Mesendoderm (in vitro differentiated cells): ENCODE measurements at regions not wholly inside any gene's neighbourhood (a gene's known extent, or its start where the extent isn't known, plus 50 kb on each side); places are given as distances from the start of the nearest gene placed in this dataset.

Source experiments
- DNase-seq: peaks from one replicate; pipeline ENCODE4 v3.0.0; 2013
- H2AK5ac ChIP-seq: 2 replicates; pipeline ENCODE4 v1.6.1; 2013; ENCODE audit warnings: low read length, inconsistent platforms
- H2BK120ac ChIP-seq: 2 replicates; pipeline ENCODE4 v1.6.1; 2013; ENCODE audit warnings: low read depth, mild to moderate bottlenecking, low read length, moderate library complexity, mixed read lengths
- H2BK15ac ChIP-seq: replicated peaks from 2 replicates; pipeline ENCODE4 v1.6.1; 2013; ENCODE audit warnings: low read depth, mild to moderate bottlenecking, moderate library complexity
- H2BK5ac ChIP-seq: 2 replicates; pipeline ENCODE4 v1.6.1; 2013; ENCODE audit warnings: low read length, inconsistent platforms
- H3K18ac ChIP-seq: 2 replicates; pipeline ENCODE4 v1.6.1; 2013; ENCODE audit warnings: mild to moderate bottlenecking, low read length, mixed read lengths
- H3K23ac ChIP-seq: one replicate; pipeline ENCODE4 v1.6.1; 2013; ENCODE audit warnings: low read length
- H3K27ac ChIP-seq: 2 replicates; pipeline ENCODE4 v1.5.1; 2013; ENCODE audit warnings: low read depth, mild to moderate bottlenecking, inconsistent platforms, low read length, moderate library complexity
- H3K27me3 ChIP-seq: 2 replicates; pipeline ENCODE4 v1.6.1; 2013; ENCODE audit warnings: low read length, control low read depth, mild to moderate bottlenecking, inconsistent platforms; ENCODE audit not compliant: insufficient read depth, poor library complexity
- H3K36me3 ChIP-seq: 2 replicates; pipeline ENCODE4 v1.6.1; 2013; ENCODE audit warnings: low read length, inconsistent platforms; ENCODE audit not compliant: control insufficient read depth, insufficient read depth
- H3K4ac ChIP-seq: one replicate; pipeline ENCODE4 v1.6.1; 2013; ENCODE audit warnings: low read depth, mild to moderate bottlenecking, low read length, moderate library complexity
- H3K4me1 ChIP-seq: 2 replicates; pipeline ENCODE4 v1.6.1; 2013; ENCODE audit warnings: low read depth, low read length, inconsistent platforms; ENCODE audit not compliant: control insufficient read depth
- H3K4me2 ChIP-seq: 2 replicates; pipeline ENCODE4 v1.6.1; 2013; ENCODE audit warnings: low read length
- H3K4me3 ChIP-seq: 2 replicates; pipeline ENCODE4 v1.5.1; 2013; ENCODE audit warnings: mild to moderate bottlenecking, low read length
- H3K56ac ChIP-seq: one replicate; pipeline ENCODE4 v1.6.1; 2013; ENCODE audit warnings: low read length
- H3K79me1 ChIP-seq: 2 replicates; pipeline ENCODE4 v1.6.1; 2013; ENCODE audit warnings: low read length, inconsistent platforms
- H3K79me2 ChIP-seq: 2 replicates; pipeline ENCODE4 v1.6.1; 2013; ENCODE audit warnings: mild to moderate bottlenecking, low read length; ENCODE audit not compliant: control insufficient read depth, insufficient read depth
- H3K9ac ChIP-seq: 2 replicates; pipeline ENCODE4 v1.6.1; 2013; ENCODE audit warnings: low read length, inconsistent platforms
- H4K5ac ChIP-seq: one replicate; pipeline ENCODE4 v1.6.1; 2013; ENCODE audit warnings: low read length
- H4K8ac ChIP-seq: one replicate; pipeline ENCODE4 v1.6.1; 2013; ENCODE audit warnings: low read depth, mild to moderate bottlenecking, control low read depth, low read length, moderate library complexity
- WGBS: extraction: QIAGEN DNeasy Blood & Tissue Kit; methylation state at CpG from one replicate; pipeline ENCODE4 v1.1.7; 2013; ENCODE audit warnings: low lambda C conversion rate, missing lambda C conversion rate; ENCODE audit not compliant: insufficient coverage; ENCODE audit errors: extremely low coverage; 5-methylcytosine and 5-hydroxymethylcytosine counted together

GRCh38 chr4:104752337-104752736 is 257.6 kb upstream of the CXXC4 start:
- H3K4me2 ChIP-seq: no peak overlapping the region
- H3K56ac ChIP-seq: no peak overlapping the region
- no peak for DNase-seq
- no peak overlapping the region for H3K9ac ChIP-seq
- H3K18ac ChIP-seq: no peak overlapping the region
- no CpG with 5 or more reads among the region's 1 CpG for WGBS
- no peaks in the 10 kb centered on the region for H3K79me2 ChIP-seq
- H3K36me3 ChIP-seq: no peaks in the 10 kb centered on the region
- H2BK120ac ChIP-seq: no peak overlapping the region
- no peak overlapping the region for H3K27ac ChIP-seq
- H3K4me3 ChIP-seq: no peak overlapping the region
- no peak overlapping the region for H2AK5ac ChIP-seq
- H3K4me1 ChIP-seq: no peaks in the 10 kb centered on the region
- H2BK5ac ChIP-seq: no peak overlapping the region
- no peak overlapping the region for H2BK15ac ChIP-seq
- H3K23ac ChIP-seq: no peak overlapping the region
- H3K4ac ChIP-seq: no peak overlapping the region
- no peak overlapping the region for H4K5ac ChIP-seq
- no peaks in the 10 kb centered on the region for H3K79me1 ChIP-seq
- no peak overlapping the region for H4K8ac ChIP-seq
- no peaks in the 10 kb centered on the region for H3K27me3 ChIP-seq

- H2AK5ac ChIP-seq: no peak overlapping the region
- H3K23ac ChIP-seq: no peak overlapping the region
- no CpG with 5 or more reads among the region's 1 CpG for WGBS
- no peaks in the 10 kb centered on the region for H3K27me3 ChIP-seq
- no peak overlapping the region for H2BK120ac ChIP-seq
- no peak overlapping the region for H3K4me2 ChIP-seq
- no peak overlapping the region for H3K27ac ChIP-seq
- H3K4ac ChIP-seq: no peak overlapping the region
- H3K79me1 ChIP-seq: no peaks in the 10 kb centered on the region
- no peak overlapping the region for H3K9ac ChIP-seq
- H3K36me3 ChIP-seq: no peaks in the 10 kb centered on the region
- DNase-seq: no peak
- H2BK5ac ChIP-seq: no peak overlapping the region
- H3K4me3 ChIP-seq: no peak overlapping the region
- H3K56ac ChIP-seq: no peak overlapping the region
- H4K8ac ChIP-seq: no peak overlapping the region
- no peak overlapping the region for H4K5ac ChIP-seq
- H2BK15ac ChIP-seq: no peak overlapping the region
- no peaks in the 10 kb centered on the region for H3K4me1 ChIP-seq
- no peak overlapping the region for H3K18ac ChIP-seq
- H3K79me2 ChIP-seq: no peaks in the 10 kb centered on the region
Measured at GRCh38 chr4:104756837-104757236, 262.1 kb upstream of the CXXC4 start.

- WGBS: no CpG with 5 or more reads among the region's 2 CpGs
- Histone ChIP-seq H3K23ac (no peak overlapping the region), H3K27me3 (no peaks in the 10 kb centered on the region), H3K36me3 (no peaks in the 10 kb centered on the region), H3K27ac (no peak overlapping the region), H3K79me1 (no peaks in the 10 kb centered on the region), H2BK15ac (no peak overlapping the region), H3K4me1 (no peaks in the 10 kb centered on the region), H3K18ac (no peak overlapping the region), H3K79me2 (no peaks in the 10 kb centered on the region), H2AK5ac (no peak overlapping the region), H2BK5ac (no peak overlapping the region), H3K9ac (no peak overlapping the region), H3K56ac (no peak overlapping the region), H3K4me2 (no peak overlapping the region), H3K4me3 (no peak overlapping the region), H4K8ac (no peak overlapping the region), H2BK120ac (no peak overlapping the region), H4K5ac (no peak overlapping the region), H3K4ac (no peak overlapping the region)
- DNase-seq: no peak
Measured at GRCh38 chr4:104758574-104758973, 263.9 kb upstream of the CXXC4 start.

- Histone ChIP-seq H3K36me3 (no peaks in the 10 kb centered on the region), H3K27ac (no peak overlapping the region), H3K27me3 (no peaks in the 10 kb centered on the region), H4K5ac (no peak overlapping the region), H3K4ac (no peak overlapping the region), H3K79me1 (no peaks in the 10 kb centered on the region), H3K56ac (no peak overlapping the region), H3K9ac (no peak overlapping the region), H3K4me3 (no peak overlapping the region), H3K4me1 (no peaks in the 10 kb centered on the region), H2AK5ac (no peak overlapping the region), H2BK120ac (no peak overlapping the region), H3K18ac (no peak overlapping the region), H3K23ac (no peak overlapping the region), H3K4me2 (no peak overlapping the region), H2BK15ac (no peak overlapping the region), H2BK5ac (no peak overlapping the region), H3K79me2 (no peaks in the 10 kb centered on the region), H4K8ac (no peak overlapping the region)
- WGBS: no CpG with 5 or more reads among the region's 5 CpGs
- DNase-seq: peak; percentile 5
Measured at GRCh38 chr4:104763554-104764222, 269.0 kb upstream of the CXXC4 start.

GRCh38 chr4:104766676-104767075 is 272.0 kb upstream of the CXXC4 start:
- Histone ChIP-seq H2BK5ac (no peak overlapping the region), H3K79me2 (no peaks in the 10 kb centered on the region), H2AK5ac (no peak overlapping the region), H3K56ac (no peak overlapping the region), H2BK120ac (no peak overlapping the region), H4K8ac (peak overlapping the region; percentile 56), H3K36me3 (no peaks in the 10 kb centered on the region), H4K5ac (no peak overlapping the region), H3K23ac (no peak overlapping the region), H2BK15ac (no peak overlapping the region), H3K27me3 (no peaks in the 10 kb centered on the region), H3K9ac (no peak overlapping the region), H3K18ac (no peak overlapping the region), H3K27ac (no peak overlapping the region), H3K4me1 (no peaks in the 10 kb centered on the region), H3K79me1 (no peaks in the 10 kb centered on the region), H3K4me3 (no peak overlapping the region), H3K4ac (no peak overlapping the region), H3K4me2 (no peak overlapping the region)
- DNase-seq: no peak
- no CpG with 5 or more reads among the region's 1 CpG for WGBS

- Histone ChIP-seq H3K4me2 (no peak overlapping the region), H2BK120ac (no peak overlapping the region), H2BK5ac (no peak overlapping the region), H3K27ac (no peak overlapping the region), H3K27me3 (no peaks in the 10 kb centered on the region), H3K4me3 (no peak overlapping the region), H3K9ac (no peak overlapping the region), H3K36me3 (no peaks in the 10 kb centered on the region), H3K79me2 (no peaks in the 10 kb centered on the region), H3K23ac (no peak overlapping the region), H4K8ac (no peak overlapping the region), H3K4ac (no peak overlapping the region), H3K56ac (no peak overlapping the region), H3K18ac (no peak overlapping the region), H3K4me1 (no peaks in the 10 kb centered on the region), H4K5ac (no peak overlapping the region), H2BK15ac (no peak overlapping the region), H3K79me1 (no peaks in the 10 kb centered on the region), H2AK5ac (no peak overlapping the region)
- DNase-seq: no peak
- no CpG with 5 or more reads among the region's 1 CpG for WGBS
Measured at GRCh38 chr4:104772849-104773248, 278.2 kb upstream of the CXXC4 start.
